ENCODE measurements at regions not wholly inside any gene's neighbourhood (a gene's known extent, or its start where the extent isn't known, plus 50 kb on each side); places are given as distances from the start of the nearest gene placed in this dataset.

- TF ChIP-seq POLR2A (IDR thresholded peaks at IDR 0.05; ENCODE audit: low read length) (no peak), GATA1 (IDR thresholded peaks at IDR 0.05; ENCODE audit: low read depth, low read length) (no peak)
Measured at GRCh38 chr6:14190191-14190928, 72.8 kb downstream of the CD83 start.

Data from erythroblast (primary cell).